ENCODE measurements at regions not wholly inside any gene's neighbourhood (a gene's known extent, or its start where the extent isn't known, plus 50 kb on each side); places are given as distances from the start of the nearest gene placed in this dataset.

DNA sequence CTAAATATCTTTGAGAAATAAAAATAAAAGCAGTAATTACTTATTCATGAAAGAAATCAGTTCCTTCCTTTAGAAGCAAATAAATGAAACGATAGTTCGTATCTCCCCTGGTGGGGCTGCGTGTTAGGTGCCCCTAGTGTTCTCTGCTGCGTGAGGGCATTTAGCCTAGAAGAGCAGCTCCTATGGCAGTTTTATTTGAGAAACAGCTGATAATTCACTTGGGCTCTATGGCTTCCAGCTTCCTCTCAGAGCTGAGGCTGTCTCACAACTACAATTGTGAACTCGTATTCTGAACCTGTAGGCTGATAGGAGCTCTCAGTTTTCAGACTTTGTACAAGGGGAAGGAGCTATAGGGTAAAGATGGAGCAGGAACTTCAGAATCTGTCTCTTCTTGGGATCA, 540.0 kb upstream of the MAP3K7 start:
- Histone ChIP-seq H3K9ac (ENCODE audit: low read length in 2 of 2) (no peak overlapping the region), H3K27ac (ENCODE audit: low read length) (no peak overlapping the region), H3K9me3 (ENCODE audit: control insufficient read depth in 2 of 2, low read length in 2 of 2) (no peaks in the 10 kb centered on the region), H3K36me3 (ENCODE audit: control insufficient read depth in 2 of 2, insufficient read depth in 2 of 2, low read length in 2 of 2) (no peaks in the 10 kb centered on the region), H3K4me3 (ENCODE audit: low read length in 2 of 2) (no peak overlapping the region), H3K4me1 (ENCODE audit: control insufficient read depth, insufficient read depth, low read length) (no peaks in the 10 kb centered on the region), H3K27me3 (ENCODE audit: control insufficient read depth in 1 of 2, insufficient read depth in 2 of 2, low read length in 2 of 2) (no peaks in the 10 kb centered on the region)

DNA sequence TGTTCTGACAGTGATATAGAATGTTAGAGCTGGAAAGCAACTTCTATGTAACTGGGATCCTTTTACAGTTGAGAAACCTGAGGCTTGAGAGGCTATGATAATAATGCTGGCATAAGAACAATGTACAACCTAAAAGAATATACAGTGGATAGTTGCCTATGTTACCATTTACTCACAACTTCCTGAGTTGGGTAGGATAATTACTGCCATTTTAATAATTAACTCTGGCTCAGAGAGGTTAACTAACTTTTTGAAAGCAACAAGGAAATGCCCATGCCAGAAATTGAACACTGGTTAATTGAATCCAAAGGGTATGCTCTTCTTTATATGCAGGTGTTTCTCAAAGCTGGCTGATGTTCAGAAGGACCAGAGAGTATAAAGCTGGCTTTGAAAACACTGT, 530.7 kb upstream of the MAP3K7 start:
- Histone ChIP-seq H3K36me3 (ENCODE audit: control insufficient read depth in 2 of 2, insufficient read depth in 2 of 2, low read length in 2 of 2) (no peaks in the 10 kb centered on the region), H3K27me3 (ENCODE audit: control insufficient read depth in 1 of 2, insufficient read depth in 2 of 2, low read length in 2 of 2) (no peaks in the 10 kb centered on the region), H3K4me3 (ENCODE audit: low read length in 2 of 2) (no peak overlapping the region), H3K27ac (ENCODE audit: low read length) (no peak overlapping the region), H3K9ac (ENCODE audit: low read length in 2 of 2) (no peak overlapping the region), H3K4me1 (ENCODE audit: control insufficient read depth, insufficient read depth, low read length) (no peaks in the 10 kb centered on the region), H3K9me3 (ENCODE audit: control insufficient read depth in 2 of 2, low read length in 2 of 2) (no peaks in the 10 kb centered on the region)

DNA sequence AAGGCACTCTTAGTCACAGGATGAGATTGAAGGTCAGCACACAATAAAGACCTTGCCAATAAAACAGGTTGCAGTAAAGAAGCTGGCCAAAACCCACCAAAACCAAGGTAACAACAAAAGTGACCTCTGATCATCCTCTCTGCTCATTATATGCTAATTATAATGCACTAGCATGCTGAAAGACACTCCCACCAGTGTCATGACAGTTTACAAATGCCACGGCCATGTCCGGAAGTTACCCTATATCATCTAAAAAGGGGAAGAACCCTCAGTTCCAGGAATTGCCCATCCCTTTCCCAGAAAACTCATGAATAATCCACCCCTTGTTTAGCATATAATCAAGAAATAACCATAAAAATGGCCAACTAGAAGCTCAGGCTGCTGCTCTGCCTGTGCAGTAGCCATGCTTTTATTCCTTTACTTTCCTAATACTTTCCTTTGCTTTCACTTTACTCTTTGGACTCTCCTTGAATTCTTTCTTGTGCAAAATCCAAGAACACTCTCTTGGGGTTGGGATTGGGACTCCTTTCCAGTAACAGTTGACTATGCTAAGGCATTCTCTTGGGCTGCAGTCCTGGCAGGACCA, 527.3 kb upstream of the MAP3K7 start:
- Histone ChIP-seq H3K9ac (ENCODE audit: low read length in 2 of 2) (no peak overlapping the region), H3K27me3 (ENCODE audit: control insufficient read depth in 1 of 2, insufficient read depth in 2 of 2, low read length in 2 of 2) (no peaks in the 10 kb centered on the region), H3K4me3 (ENCODE audit: low read length in 2 of 2) (no peak overlapping the region), H3K4me1 (ENCODE audit: control insufficient read depth, insufficient read depth, low read length) (no peaks in the 10 kb centered on the region), H3K27ac (ENCODE audit: low read length) (no peak overlapping the region), H3K9me3 (ENCODE audit: control insufficient read depth in 2 of 2, low read length in 2 of 2) (no peaks in the 10 kb centered on the region), H3K36me3 (ENCODE audit: control insufficient read depth in 2 of 2, insufficient read depth in 2 of 2, low read length in 2 of 2) (no peaks in the 10 kb centered on the region)

DNA sequence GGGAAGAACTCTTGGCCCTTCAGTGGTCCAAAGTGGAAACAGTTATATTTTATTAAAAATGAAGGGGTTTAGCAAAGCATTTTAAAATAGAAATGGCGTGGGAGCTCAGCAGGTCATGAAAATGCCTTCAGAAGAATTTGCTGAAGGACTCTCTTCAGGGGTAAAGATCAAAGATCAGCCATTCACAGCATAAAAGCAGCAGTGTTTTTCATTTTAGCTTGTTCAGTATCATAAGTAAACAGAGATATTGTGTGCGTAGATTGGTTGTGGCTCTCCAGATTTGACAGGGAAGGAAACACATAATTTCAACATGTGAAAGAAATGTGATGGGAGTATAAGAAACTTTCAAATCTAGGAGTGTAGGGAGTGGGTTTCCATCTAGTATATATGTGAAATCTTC, 519.2 kb upstream of the MAP3K7 start:
- no peak overlapping the region for H3K4me3 ChIP-seq (ENCODE audit: low read length in 2 of 2)
- H3K4me1 ChIP-seq (ENCODE audit: control insufficient read depth, insufficient read depth, low read length), result no peaks in the 10 kb centered on the region
- no peaks in the 10 kb centered on the region for H3K27me3 ChIP-seq (ENCODE audit: control insufficient read depth in 1 of 2, insufficient read depth in 2 of 2, low read length in 2 of 2)
- no peak overlapping the region for H3K27ac ChIP-seq (ENCODE audit: low read length)
- H3K36me3 ChIP-seq (ENCODE audit: control insufficient read depth in 2 of 2, insufficient read depth in 2 of 2, low read length in 2 of 2), result no peaks in the 10 kb centered on the region
- no peaks in the 10 kb centered on the region for H3K9me3 ChIP-seq (ENCODE audit: control insufficient read depth in 2 of 2, low read length in 2 of 2)
- no peak overlapping the region for H3K9ac ChIP-seq (ENCODE audit: low read length in 2 of 2)

DNA sequence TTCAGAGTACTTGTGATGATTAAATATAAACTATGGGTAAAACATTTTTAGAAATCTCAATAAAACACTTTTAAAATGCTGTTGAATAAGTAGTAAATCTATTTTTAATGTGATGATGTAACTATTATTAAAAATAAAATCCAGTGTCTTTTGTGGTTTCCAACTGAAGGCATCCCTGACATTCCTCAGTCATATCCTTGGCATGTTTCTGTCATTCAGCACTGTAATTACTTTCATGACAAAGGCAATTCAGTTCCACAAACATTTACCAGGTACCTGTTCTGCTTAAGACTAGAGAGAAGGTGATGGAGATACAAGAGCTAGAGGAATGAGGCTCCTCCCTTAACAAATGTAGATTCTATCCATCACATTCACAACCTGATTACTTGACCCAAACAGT, 518.7 kb upstream of the MAP3K7 start:
- Histone ChIP-seq H3K27ac (ENCODE audit: low read length) (no peak overlapping the region), H3K4me1 (ENCODE audit: control insufficient read depth, insufficient read depth, low read length) (no peaks in the 10 kb centered on the region), H3K4me3 (ENCODE audit: low read length in 2 of 2) (no peak overlapping the region), H3K9me3 (ENCODE audit: control insufficient read depth in 2 of 2, low read length in 2 of 2) (no peaks in the 10 kb centered on the region), H3K36me3 (ENCODE audit: control insufficient read depth in 2 of 2, insufficient read depth in 2 of 2, low read length in 2 of 2) (no peaks in the 10 kb centered on the region), H3K27me3 (ENCODE audit: control insufficient read depth in 1 of 2, insufficient read depth in 2 of 2, low read length in 2 of 2) (no peaks in the 10 kb centered on the region), H3K9ac (ENCODE audit: low read length in 2 of 2) (no peak overlapping the region)

DNA sequence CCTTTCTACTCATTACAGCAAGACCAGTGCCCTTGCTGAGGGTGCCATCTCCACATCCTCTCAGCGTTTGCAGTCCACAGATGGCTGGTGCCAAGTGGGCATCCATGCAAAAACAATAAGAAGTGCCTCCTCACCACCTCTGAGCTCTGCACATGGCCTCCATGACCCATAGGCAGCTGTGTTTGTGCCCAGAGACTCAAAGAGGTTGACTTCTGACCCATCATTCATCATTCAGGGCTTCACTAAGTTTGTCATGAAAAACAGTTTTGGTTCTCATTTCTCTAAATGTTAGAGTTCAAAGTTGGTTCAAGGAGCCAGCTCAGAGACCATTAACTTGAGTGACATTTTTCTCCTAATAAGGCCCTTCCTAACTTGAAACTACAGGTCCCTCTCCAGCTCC, 512.6 kb upstream of the MAP3K7 start:
- H3K36me3 ChIP-seq (ENCODE audit: control insufficient read depth in 2 of 2, insufficient read depth in 2 of 2, low read length in 2 of 2), result no peaks in the 10 kb centered on the region
- no peak overlapping the region for H3K27ac ChIP-seq (ENCODE audit: low read length)
- no peak overlapping the region for H3K4me3 ChIP-seq (ENCODE audit: low read length in 2 of 2)
- no peaks in the 10 kb centered on the region for H3K9me3 ChIP-seq (ENCODE audit: control insufficient read depth in 2 of 2, low read length in 2 of 2)
- no peaks in the 10 kb centered on the region for H3K4me1 ChIP-seq (ENCODE audit: control insufficient read depth, insufficient read depth, low read length)
- H3K27me3 ChIP-seq (ENCODE audit: control insufficient read depth in 1 of 2, insufficient read depth in 2 of 2, low read length in 2 of 2), result no peaks in the 10 kb centered on the region
- H3K9ac ChIP-seq (ENCODE audit: low read length in 2 of 2), result no peak overlapping the region

DNA sequence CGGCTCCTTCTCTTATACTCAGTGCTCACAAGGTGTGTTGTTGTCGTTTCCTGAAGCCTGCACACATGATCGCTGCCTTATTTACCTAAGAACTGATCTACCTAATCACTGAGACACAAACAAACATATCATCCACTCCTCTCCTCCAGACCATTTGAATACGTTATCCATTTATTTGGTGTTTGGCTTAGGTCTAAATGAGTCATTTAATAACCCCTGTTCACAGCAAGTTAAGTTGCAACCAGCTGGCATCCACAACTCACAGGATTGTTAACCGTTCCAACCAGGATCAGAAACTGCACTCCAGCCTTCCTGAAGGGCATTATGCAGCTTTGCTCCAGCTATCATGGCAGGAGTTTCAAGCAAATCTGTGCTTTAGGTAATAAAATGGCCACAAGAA, 511.1 kb upstream of the MAP3K7 start:
- no peaks in the 10 kb centered on the region for H3K9me3 ChIP-seq (ENCODE audit: control insufficient read depth in 2 of 2, low read length in 2 of 2)
- H3K36me3 ChIP-seq (ENCODE audit: control insufficient read depth in 2 of 2, insufficient read depth in 2 of 2, low read length in 2 of 2), result no peaks in the 10 kb centered on the region
- no peak overlapping the region for H3K27ac ChIP-seq (ENCODE audit: low read length)
- H3K9ac ChIP-seq (ENCODE audit: low read length in 2 of 2), result no peak overlapping the region
- H3K4me1 ChIP-seq (ENCODE audit: control insufficient read depth, insufficient read depth, low read length), result no peaks in the 10 kb centered on the region
- H3K4me3 ChIP-seq (ENCODE audit: low read length in 2 of 2), result no peak overlapping the region
- H3K27me3 ChIP-seq (ENCODE audit: control insufficient read depth in 1 of 2, insufficient read depth in 2 of 2, low read length in 2 of 2), result no peaks in the 10 kb centered on the region

DNA sequence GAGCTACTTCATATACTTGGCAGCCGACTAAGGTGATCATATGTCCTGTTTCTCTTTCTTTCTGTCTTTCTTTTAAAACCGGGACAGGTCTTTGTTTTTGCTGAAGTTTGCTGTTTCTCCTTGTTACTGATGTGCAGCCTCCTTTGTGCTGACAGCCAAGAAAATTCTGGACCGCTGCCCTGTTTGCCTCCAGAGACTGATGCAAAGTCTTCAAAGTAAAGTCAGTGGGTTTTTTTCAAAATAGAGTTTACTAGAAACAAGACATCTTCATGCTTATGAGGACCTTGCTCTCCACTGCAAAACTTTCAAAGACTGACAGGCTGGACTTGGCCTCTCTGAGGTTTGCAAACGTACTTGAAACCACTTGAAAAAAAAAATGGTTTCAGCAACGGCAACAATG, 510.5 kb upstream of the MAP3K7 start:
- Histone ChIP-seq H3K27ac (ENCODE audit: low read length) (no peak overlapping the region), H3K36me3 (ENCODE audit: control insufficient read depth in 2 of 2, insufficient read depth in 2 of 2, low read length in 2 of 2) (no peaks in the 10 kb centered on the region)

DNA sequence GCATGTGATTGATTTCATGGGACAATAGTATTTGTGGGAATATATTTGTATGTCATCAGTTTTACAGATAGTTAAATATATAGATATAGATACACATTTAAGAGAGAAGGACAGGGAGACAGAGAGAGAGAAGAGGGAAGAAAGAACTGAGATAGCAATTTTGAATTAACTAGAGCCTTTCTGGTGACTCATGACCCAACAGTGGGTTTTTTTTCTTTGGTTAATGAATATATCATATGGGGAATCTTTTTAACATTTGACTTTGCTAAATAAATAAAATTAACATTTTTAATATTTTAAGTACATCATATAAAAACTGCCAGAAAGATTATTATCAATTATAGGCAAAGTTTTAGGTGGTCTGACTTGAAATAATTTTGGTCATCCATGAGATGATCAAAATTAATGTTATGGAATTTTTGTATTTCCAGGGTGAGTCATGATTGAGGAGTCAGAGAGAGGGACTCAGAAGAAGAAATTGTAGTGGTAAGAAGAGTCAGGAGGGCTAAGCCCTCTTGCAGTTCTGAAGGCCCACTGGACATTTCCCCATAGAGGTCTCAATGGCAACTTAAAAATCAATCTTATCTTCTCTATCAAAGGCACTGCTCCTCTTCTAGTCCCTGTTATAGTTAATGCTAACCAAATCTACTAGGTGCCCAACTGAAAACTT, 508.1 kb upstream of the MAP3K7 start:
- Histone ChIP-seq H3K9me3 (ENCODE audit: control insufficient read depth in 2 of 2, low read length in 2 of 2) (no peaks in the 10 kb centered on the region), H3K9ac (ENCODE audit: low read length in 2 of 2) (no peak overlapping the region), H3K27ac (ENCODE audit: low read length) (no peak overlapping the region)

More for the DNA sequence above, 510.5 kb upstream of the MAP3K7 start:
- H3K9me3 ChIP-seq (ENCODE audit: control insufficient read depth in 2 of 2, low read length in 2 of 2), result no peaks in the 10 kb centered on the region
- no peaks in the 10 kb centered on the region for H3K27me3 ChIP-seq (ENCODE audit: control insufficient read depth in 1 of 2, insufficient read depth in 2 of 2, low read length in 2 of 2)
- no peaks in the 10 kb centered on the region for H3K4me1 ChIP-seq (ENCODE audit: control insufficient read depth, insufficient read depth, low read length)
- H3K9ac ChIP-seq (ENCODE audit: low read length in 2 of 2), result no peak overlapping the region
- H3K4me3 ChIP-seq (ENCODE audit: low read length in 2 of 2), result no peak overlapping the region

DNA sequence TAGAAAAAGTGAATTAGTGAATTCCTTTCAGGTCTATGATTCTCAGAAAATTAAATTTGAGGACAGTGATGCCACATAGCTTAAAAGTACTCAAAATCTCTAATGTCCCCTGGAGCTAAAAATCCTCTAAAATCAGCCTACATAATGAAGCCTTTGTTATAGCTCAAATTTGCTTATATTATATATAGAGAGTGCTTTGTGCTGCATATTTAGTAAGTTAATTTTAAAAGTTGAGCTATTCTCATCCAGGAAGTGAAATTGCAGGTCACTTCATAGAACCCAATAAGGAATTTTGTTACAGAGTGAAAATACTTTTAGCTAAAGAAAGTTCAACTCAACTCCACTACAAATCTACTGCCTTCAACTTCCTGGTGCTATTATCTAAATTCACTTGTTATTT, 507.5 kb upstream of the MAP3K7 start:
- H3K9me3 ChIP-seq (ENCODE audit: control insufficient read depth in 2 of 2, low read length in 2 of 2), result no peaks in the 10 kb centered on the region
- H3K4me3 ChIP-seq (ENCODE audit: low read length in 2 of 2), result no peak overlapping the region
- no peaks in the 10 kb centered on the region for H3K27me3 ChIP-seq (ENCODE audit: control insufficient read depth in 1 of 2, insufficient read depth in 2 of 2, low read length in 2 of 2)
- no peak overlapping the region for H3K27ac ChIP-seq (ENCODE audit: low read length)
- no peaks in the 10 kb centered on the region for H3K4me1 ChIP-seq (ENCODE audit: control insufficient read depth, insufficient read depth, low read length)
- no peaks in the 10 kb centered on the region for H3K36me3 ChIP-seq (ENCODE audit: control insufficient read depth in 2 of 2, insufficient read depth in 2 of 2, low read length in 2 of 2)
- H3K9ac ChIP-seq (ENCODE audit: low read length in 2 of 2), result no peak overlapping the region

More for the DNA sequence above, 508.1 kb upstream of the MAP3K7 start:
- H3K27me3 ChIP-seq (ENCODE audit: control insufficient read depth in 1 of 2, insufficient read depth in 2 of 2, low read length in 2 of 2), result no peaks in the 10 kb centered on the region
- no peaks in the 10 kb centered on the region for H3K4me1 ChIP-seq (ENCODE audit: control insufficient read depth, insufficient read depth, low read length)
- no peak overlapping the region for H3K4me3 ChIP-seq (ENCODE audit: low read length in 2 of 2)
- H3K36me3 ChIP-seq (ENCODE audit: control insufficient read depth in 2 of 2, insufficient read depth in 2 of 2, low read length in 2 of 2), result no peaks in the 10 kb centered on the region

DNA sequence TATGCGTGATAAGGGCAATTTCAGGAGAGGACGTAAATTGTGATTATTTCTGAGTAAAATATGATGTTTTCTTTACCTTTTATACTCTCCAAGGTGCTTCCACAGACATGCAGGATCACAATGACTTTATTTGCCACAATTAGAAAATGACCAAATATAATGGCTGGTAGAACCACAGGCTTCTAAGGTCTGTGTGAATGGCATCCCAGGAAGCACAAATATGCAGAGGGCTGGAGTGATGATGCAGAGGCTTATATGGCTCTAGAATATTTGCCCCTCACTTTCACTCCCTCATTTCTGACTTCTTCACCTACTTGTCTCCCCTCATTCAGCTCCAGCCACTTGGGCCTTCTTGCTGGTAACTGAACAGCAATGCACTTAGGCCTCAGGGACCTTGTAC, 502.1 kb upstream of the MAP3K7 start:
- H3K4me1 ChIP-seq (ENCODE audit: control insufficient read depth, insufficient read depth, low read length), result no peaks in the 10 kb centered on the region
- H3K27ac ChIP-seq (ENCODE audit: low read length), result no peak overlapping the region
- no peaks in the 10 kb centered on the region for H3K27me3 ChIP-seq (ENCODE audit: control insufficient read depth in 1 of 2, insufficient read depth in 2 of 2, low read length in 2 of 2)
- H3K9me3 ChIP-seq (ENCODE audit: control insufficient read depth in 2 of 2, low read length in 2 of 2), result no peaks in the 10 kb centered on the region
- H3K36me3 ChIP-seq (ENCODE audit: control insufficient read depth in 2 of 2, insufficient read depth in 2 of 2, low read length in 2 of 2), result no peaks in the 10 kb centered on the region
- H3K9ac ChIP-seq (ENCODE audit: low read length in 2 of 2), result no peak overlapping the region
- H3K4me3 ChIP-seq (ENCODE audit: low read length in 2 of 2), result no peak overlapping the region

Data from stomach smooth muscle (tissue), 2 donors.